MM.1S (cell line): ENCODE measurements at regions not wholly inside any gene's neighbourhood (a gene's known extent, or its start where the extent isn't known, plus 50 kb on each side); places are given as distances from the start of the nearest gene placed in this dataset.

ENCODE experiments used
- CTCF ChIP-seq: fragments of 300-600 bp; sonication (generic); IDR thresholded peaks from 2 replicates; pipeline ENCODE4 v1.5.1; 2016; ENCODE audit warnings: antibody characterized with exemption, low read length, mixed read lengths
- EZH2 ChIP-seq: fragments of 300-600 bp; sonication (generic); optimal IDR thresholded peaks from 2 replicates; pipeline ENCODE3; 2017; ENCODE audit warnings: low read depth, mild to moderate bottlenecking, antibody characterized with exemption, low read length, mixed read lengths
- EZH2phosphoT487 ChIP-seq: fragments of 300-600 bp; sonication (generic); IDR thresholded peaks from 2 replicates; pipeline ENCODE4 v1.6.1; 2018; ENCODE audit warnings: antibody characterized with exemption, low read length

- TF ChIP-seq CTCF (no peak), EZH2 (no peak), EZH2phosphoT487 (no peak)
Observed at GRCh38 chr14:106390401-106390800, 864.0 kb downstream of the TMEM121 start.
